HFFc6 (cell line): ENCODE measurements at regions not wholly inside any gene's neighbourhood (a gene's known extent, or its start where the extent isn't known, plus 50 kb on each side); places are given as distances from the start of the nearest gene placed in this dataset.

Experiments used
- DNase-seq: peaks from one replicate; pipeline ENCODE4 v3.0.0-alpha.2; 2018
- H3K27ac Mint-ChIP-seq: 2 replicates; pipeline ENCODE4 v1.8.0; 2020; ENCODE audit warnings: mild to moderate bottlenecking, mixed read lengths
- H3K27me3 Mint-ChIP-seq: 2 replicates; pipeline ENCODE4 v1.8.0; 2021; ENCODE audit warnings: mild to moderate bottlenecking, moderate library complexity, mixed read lengths; ENCODE audit not compliant: insufficient read depth
- H3K36me3 Mint-ChIP-seq: 2 replicates; pipeline ENCODE4 v1.8.0; 2021; ENCODE audit warnings: low read depth, mixed read lengths
- H3K4me1 Mint-ChIP-seq: 2 replicates; pipeline ENCODE4 v1.8.0; 2020; ENCODE audit warnings: low read depth, mixed read lengths
- H3K4me3 Mint-ChIP-seq: 2 replicates; pipeline ENCODE4 v1.8.0; 2020; ENCODE audit warnings: mild to moderate bottlenecking, moderate library complexity, mixed read lengths
- H3K9me3 Mint-ChIP-seq: 2 replicates; pipeline ENCODE4 v1.8.0; 2020; ENCODE audit warnings: mild to moderate bottlenecking, mixed read lengths
- CTCF ChIP-seq: fragments of 200-600 bp; sonication (generic); IDR thresholded peaks from 2 replicates; pipeline ENCODE4 v1.5.0; 2021; ENCODE audit warnings: antibody characterized with exemption, mild to moderate bottlenecking

- H3K9me3 Mint-ChIP-seq: peaks cover 13% of the 10 kb centered on the region
- no peaks in the 10 kb centered on the region for H3K27me3 Mint-ChIP-seq
- H3K4me3 Mint-ChIP-seq: no peak overlapping the region
- H3K27ac Mint-ChIP-seq: no peak overlapping the region
- H3K36me3 Mint-ChIP-seq: no peaks in the 10 kb centered on the region
- no peaks in the 10 kb centered on the region for H3K4me1 Mint-ChIP-seq
- no peak for TF ChIP-seq CTCF
- DNase-seq: no peak
Measured at GRCh38 chr1:232859216-232859615, 54.0 kb downstream of the MAP10 start.

- Mint-ChIP-seq H3K4me3 (no peak overlapping the region), H3K36me3 (no peaks in the 10 kb centered on the region), H3K27ac (no peak overlapping the region), H3K27me3 (no peaks in the 10 kb centered on the region), H3K9me3 (peaks cover 6% of the 10 kb centered on the region), H3K4me1 (no peaks in the 10 kb centered on the region)
- DNase-seq: no peak
- TF ChIP-seq CTCF: no peak
Measured at GRCh38 chr1:232861107-232861506, 55.9 kb downstream of the MAP10 start.

- no peak overlapping the region for H3K4me3 Mint-ChIP-seq
- DNase-seq: no peak
Measured at GRCh38 chr1:232863544-232864275, 58.5 kb downstream of the MAP10 start.

GRCh38 chr1:232865102-232865931, 60.1 kb downstream of the MAP10 start:
- peaks cover 7% of the 10 kb centered on the region; the same call in 1 of the 2 replicates for H3K4me1 Mint-ChIP-seq

More at GRCh38 chr1:232863544-232864275, 58.5 kb downstream of the MAP10 start:
- Mint-ChIP-seq H3K27me3 (no peaks in the 10 kb centered on the region; the same call in 1 of the 2 replicates), H3K9me3 (no peaks in the 10 kb centered on the region; the same call in 1 of the 2 replicates), H3K36me3 (no peaks in the 10 kb centered on the region), H3K4me1 (peaks cover under 1% of the 10 kb centered on the region; the same call in 1 of the 2 replicates), H3K27ac (no peak overlapping the region)
- no peak for TF ChIP-seq CTCF

More at GRCh38 chr1:232865102-232865931, 60.1 kb downstream of the MAP10 start:
- Mint-ChIP-seq H3K36me3 (no peaks in the 10 kb centered on the region), H3K27me3 (no peaks in the 10 kb centered on the region; the same call in 1 of the 2 replicates), H3K4me3 (no peak overlapping the region), H3K9me3 (peaks cover 8% of the 10 kb centered on the region; the same call in 1 of the 2 replicates), H3K27ac (no peak overlapping the region)
- TF ChIP-seq CTCF: no peak
- no peak for DNase-seq
